NCI-H187 treated with DMSO at 0.1 percent for 48 hours (cell line): ENCODE measurements at regions not wholly inside any gene's neighbourhood (a gene's known extent, or its start where the extent isn't known, plus 50 kb on each side); places are given as distances from the start of the nearest gene placed in this dataset.
"Not testable (repeated sequence)": the region's sequence is repeated elsewhere in the genome, so short reads cannot be mapped to it uniquely, and the experiment has no call there.

ENCODE experiments used
- DNase-seq: peaks from one replicate; lab custom pipeline; 2025; lab: John Stamatoyannopoulos, UW

- DNase-seq, result no peak
These were observed 508.8 kb upstream of the AGA start for GRCh38 chr4:177951026-177951425.

DNA sequence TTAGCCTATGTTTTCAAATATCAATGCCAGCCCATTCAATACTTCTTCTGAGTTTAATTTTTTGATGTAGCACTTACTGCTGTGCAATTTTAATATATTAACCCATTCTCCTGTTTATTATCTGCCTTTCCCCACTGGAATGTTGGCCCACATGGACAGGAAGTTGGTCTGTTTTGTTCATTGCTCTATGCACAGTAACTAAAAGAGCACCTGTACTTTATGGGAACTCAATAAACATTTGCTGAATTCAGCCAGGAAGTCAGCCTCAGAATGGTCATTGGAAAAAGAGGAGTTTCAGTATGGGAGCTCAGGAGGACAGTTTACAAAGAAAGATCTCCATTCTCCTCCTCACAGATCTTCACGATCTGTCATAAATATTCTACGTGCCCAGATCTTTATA, 510.5 kb upstream of the AGA start:
- no peak for DNase-seq

GRCh38 chr4:177957596-177958360, 515.5 kb upstream of the AGA start:
- DNase-seq, result no peak

DNA sequence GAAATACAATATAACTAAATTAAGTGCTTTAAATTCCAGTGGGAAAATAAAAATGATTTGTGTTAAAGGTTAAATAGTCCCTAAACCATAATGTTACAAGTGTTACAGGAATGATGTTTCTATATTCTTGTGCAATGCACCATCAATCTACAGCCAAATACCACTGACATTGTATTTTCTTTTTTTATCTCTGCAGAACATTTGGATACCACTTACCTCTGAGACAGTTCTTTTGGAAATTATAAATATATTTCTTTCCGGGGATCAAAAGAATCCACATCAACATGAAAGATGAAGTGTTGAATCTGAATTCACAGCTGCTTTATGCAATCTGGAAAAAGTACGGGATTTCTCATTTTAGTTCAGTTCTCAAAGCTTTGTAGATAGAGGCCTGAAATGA, 518.3 kb upstream of the AGA start:
- DNase-seq, result no peak

DNA sequence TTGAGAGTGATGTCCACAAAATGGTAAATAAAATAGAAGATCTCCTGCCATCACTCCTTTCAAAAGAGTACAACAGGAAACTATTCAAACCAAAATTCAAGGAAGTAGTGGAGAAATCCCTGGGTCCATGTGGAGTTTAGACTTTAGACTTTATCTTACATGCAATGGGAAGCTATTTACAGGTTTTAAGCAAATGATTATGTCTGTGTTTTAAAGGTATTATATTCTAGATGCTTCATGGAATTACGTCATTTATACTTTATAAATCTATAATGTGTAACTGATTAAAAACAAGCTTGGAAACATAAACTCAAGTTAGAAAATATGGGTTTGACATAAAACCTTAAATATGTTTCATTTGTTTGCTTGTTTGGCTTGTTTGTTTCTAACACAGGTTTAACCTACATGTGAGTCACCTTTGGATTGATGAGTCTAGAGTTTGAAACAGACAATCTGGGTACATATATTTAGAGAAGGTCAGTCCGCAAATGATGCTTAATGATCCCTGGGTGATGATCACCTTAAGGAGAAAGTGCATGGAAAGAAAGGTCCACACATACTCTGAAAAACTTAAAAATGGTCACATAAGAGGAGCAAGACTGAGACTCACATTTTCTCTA, 519.6 kb upstream of the AGA start:
- no peak for DNase-seq

GRCh38 chr4:177964061-177964460, 521.8 kb upstream of the AGA start:
- DNase-seq, result no peak

DNA sequence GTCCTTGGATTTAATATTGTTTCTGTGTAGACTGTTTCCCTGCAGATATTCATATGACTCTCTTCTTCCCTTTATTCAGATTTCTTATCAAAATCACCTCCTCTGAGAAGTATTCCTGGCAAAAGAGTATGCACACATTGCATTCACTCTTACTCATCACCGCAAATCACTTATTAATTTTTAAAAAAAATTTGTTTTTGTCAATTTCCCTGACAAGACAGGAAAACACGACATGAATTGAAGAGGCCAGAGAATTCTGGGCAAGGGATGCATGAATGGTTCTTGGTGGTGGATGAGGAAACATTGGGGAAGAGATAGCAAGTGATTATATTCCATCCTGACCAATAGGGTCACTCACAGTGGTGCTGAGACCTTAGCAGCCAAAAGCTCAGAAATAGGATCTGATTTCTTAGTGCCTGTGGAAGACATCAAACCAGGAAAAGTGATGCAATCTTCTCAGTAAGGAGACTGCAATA, 522.5 kb upstream of the AGA start:
- DNase-seq, result no peak

- DNase-seq, result no peak
These were observed 525.1 kb upstream of the AGA start for GRCh38 chr4:177967328-177967727.

GRCh38 chr4:177968817-177969442, 526.7 kb upstream of the AGA start:
- no peak for DNase-seq

- DNase-seq, result no peak
These were observed 532.2 kb upstream of the AGA start for GRCh38 chr4:177974461-177974860.

- DNase-seq, result no peak
These were observed 533.2 kb upstream of the AGA start for GRCh38 chr4:177975315-177975987.

DNA sequence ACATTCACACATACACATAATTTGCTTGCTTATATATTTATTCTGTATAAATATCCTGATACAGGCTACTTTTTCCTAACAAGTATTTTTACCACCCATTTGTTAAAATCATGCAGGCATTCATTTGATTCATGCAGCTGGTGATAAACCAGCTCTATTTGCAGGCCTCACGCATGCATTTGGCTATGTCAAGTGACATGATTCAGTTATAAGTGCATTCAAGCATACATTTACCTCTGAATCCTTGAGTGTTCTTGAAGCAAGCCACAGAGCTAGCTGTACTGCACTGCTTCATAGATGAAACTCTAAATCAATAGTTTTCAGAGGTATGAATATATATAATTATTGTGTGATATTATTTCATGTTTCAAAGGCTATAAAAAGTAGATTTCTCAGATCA, 544.0 kb upstream of the AGA start:
- DNase-seq, result no peak

- no peak for DNase-seq
These were observed 545.7 kb upstream of the AGA start for GRCh38 chr4:177987896-177988295.

DNA sequence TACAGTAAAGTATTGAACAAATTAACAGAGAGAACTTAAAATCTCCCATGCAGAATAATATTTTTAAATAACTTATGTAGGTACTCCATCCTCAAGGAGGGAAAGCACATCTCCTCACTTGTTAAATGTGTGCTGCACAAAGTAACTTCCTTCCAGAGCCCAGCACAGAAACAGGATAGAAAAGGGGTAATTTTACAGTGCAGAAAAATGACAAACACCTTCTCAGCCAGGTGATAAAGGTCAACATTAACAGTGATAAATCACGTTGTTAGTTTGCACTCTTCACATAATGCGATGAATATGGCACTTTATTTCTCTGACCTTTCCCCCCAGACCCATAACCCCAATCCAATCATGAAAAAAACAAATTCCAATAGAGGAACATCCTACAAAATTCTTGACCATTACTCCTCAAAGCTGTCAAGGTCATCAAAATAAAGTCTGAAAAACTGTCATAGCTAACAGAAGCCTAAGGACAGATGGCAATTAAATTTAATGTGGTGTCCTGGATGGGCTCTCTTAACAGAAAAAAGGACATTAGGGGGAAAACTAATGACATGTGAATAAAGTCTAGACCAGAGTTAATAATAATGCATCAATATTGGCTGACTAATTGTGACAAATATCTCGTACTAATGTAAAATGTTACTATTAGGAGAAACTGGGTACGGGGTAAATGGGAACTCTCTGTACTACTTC, 547.4 kb upstream of the AGA start:
- DNase-seq, result no peak

- DNase-seq, result no peak
These were observed 560.9 kb upstream of the AGA start for GRCh38 chr4:178003098-178003657.

DNA sequence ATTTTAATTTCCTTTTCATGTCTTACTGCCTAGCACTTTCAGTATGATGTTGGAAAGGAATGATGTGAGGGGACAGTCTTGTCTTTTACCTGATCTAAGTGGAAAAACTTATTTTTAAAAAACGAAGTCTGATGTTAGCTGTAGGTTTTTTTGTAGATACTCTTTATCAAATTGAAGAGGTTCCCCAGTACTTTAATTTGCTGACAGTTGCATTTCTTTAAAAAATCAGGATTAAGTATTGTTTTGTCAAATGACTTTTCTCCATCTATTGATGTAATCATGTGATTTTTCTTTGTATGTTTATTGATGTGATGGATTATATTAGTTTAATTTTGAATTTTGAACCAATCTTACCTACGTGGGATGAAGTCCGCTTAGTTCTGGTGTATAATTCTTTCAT, 568.4 kb upstream of the AGA start:
- no peak for DNase-seq

- not testable (repeated sequence) for DNase-seq
These were observed 572.8 kb upstream of the AGA start for GRCh38 chr4:178015046-178015445.

- DNase-seq, result no peak
These were observed 584.8 kb upstream of the AGA start for GRCh38 chr4:178026999-178027398.

DNA sequence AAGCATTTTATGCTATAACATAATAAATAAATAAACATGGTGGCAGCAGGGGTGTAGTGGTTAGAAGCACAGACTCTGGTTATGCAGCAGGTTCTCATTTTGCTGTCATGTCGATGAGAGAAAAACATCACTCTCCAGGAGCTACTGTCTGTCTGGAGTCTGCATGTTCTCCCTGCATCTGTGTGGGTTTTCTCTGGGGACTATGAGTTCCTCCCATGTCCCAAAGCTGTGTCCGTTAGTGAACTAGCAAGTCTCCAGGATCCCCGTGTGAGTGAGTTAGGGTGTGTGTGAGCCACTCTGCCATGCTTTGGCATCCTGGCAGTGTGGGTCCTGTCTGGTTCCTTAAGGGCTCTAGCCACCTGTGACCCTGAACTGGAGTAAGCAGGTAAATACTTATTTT, 585.6 kb upstream of the AGA start:
- DNase-seq, result no peak

DNA sequence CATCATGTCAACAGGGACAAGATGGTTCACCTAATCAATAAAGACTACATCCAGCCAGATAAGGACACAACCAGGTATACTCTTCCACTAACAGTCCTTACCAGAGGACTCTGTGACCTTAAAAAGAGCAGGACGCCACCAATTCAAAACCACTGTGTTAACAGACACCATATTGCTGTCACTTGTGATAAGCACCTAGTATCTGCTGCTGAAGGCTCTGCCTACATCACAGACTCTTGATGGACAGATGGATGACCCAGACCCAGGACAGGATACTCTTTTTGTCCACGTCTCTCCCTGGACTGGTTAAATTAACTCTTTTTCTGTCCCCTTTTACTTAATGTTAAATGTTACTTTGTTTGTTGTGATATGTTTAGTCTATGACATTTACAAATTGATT, 586.2 kb upstream of the AGA start:
- no peak for DNase-seq

- no peak for DNase-seq
These were observed 595.4 kb upstream of the AGA start for GRCh38 chr4:178037459-178038214.
